ENCODE measurements at regions not wholly inside any gene's neighbourhood (a gene's known extent, or its start where the extent isn't known, plus 50 kb on each side); places are given as distances from the start of the nearest gene placed in this dataset.

GRCh38 chr3:127385540-127385870, 97.7 kb upstream of the PRR20G start:
- ChIA-PET CTCF (no interaction called here), POLR2A (no interaction called here)
- dilution Hi-C loops (cut with MboI; ENCODE audit: extremely low pct_ligation_motif_present, low sequenced_read_pairs) (no loop called here), intact Hi-C loops (cut with micrococcal nuclease) (no loop called here)
- Histone ChIP-seq H2AFZ (ENCODE audit: low read depth, low read length) (no peak overlapping the region), H3K9me3 (replicated peaks; ENCODE audit: control insufficient read depth, insufficient read depth, low read length) (no peaks in the 10 kb centered on the region), H3K4me1 (ENCODE audit: control insufficient read depth, extremely low read depth, insufficient read depth, low read length) (no peaks in the 10 kb centered on the region), H3K9ac (replicated peaks; ENCODE audit: extremely low read depth, insufficient read depth, low read length) (no peak overlapping the region), H3K4me3 (replicated peaks in 1 of 3; ENCODE audit: insufficient read depth in 1 of 3, low read depth in 1 of 3, low read length in 3 of 3) (no peak overlapping the region), H3K4me2 (ENCODE audit: insufficient read depth, low read length) (no peak overlapping the region), H3K9me1 (replicated peaks; ENCODE audit: control insufficient read depth, extremely low read depth, insufficient read depth, low read length) (no peaks in the 10 kb centered on the region), H4K20me1 (replicated peaks; ENCODE audit: control insufficient read depth, extremely low read depth, insufficient read depth, low read length) (no peaks in the 10 kb centered on the region), H3K27me3 (ENCODE audit: control insufficient read depth in 2 of 2, insufficient read depth in 2 of 2, low read length in 2 of 2) (no peaks in the 10 kb centered on the region), H3K27ac (ENCODE audit: insufficient read depth, low read depth, low read length) (no peak overlapping the region), H3K79me2 (ENCODE audit: control insufficient read depth, insufficient read depth, low read length) (no peaks in the 10 kb centered on the region), H3K36me3 (ENCODE audit: control insufficient read depth in 2 of 2, extremely low read depth in 1 of 2, insufficient read depth in 2 of 2, low read length in 2 of 2) (no peaks in the 10 kb centered on the region)
- TF ChIP-seq FOS (IDR thresholded peaks at IDR 0.05; ENCODE audit: borderline replicate concordance, insufficient read depth, low read length) (no peak), EZH2 (IDR thresholded peaks at IDR 0.05; ENCODE audit: borderline replicate concordance, low read depth, low read length, severe bottlenecking) (no peak), POLR2AphosphoS5 (IDR thresholded peaks at IDR 0.05; ENCODE audit: insufficient read depth, low read depth, low read length) (no peak), JUN (IDR thresholded peaks at IDR 0.05; ENCODE audit: borderline replicate concordance, insufficient read depth, insufficient read length, low read depth) (no peak), MYC (IDR thresholded peaks at IDR 0.05; ENCODE audit: low read depth, low read length) (no peak), CTCF (IDR thresholded peaks at IDR 0.05; ENCODE audit: extremely low read depth in 1 of 2, insufficient read depth in 1 of 2, low read depth in 1 of 2, low read length in 2 of 2) (no peak), POLR2A (IDR thresholded peaks at IDR 0.05; ENCODE audit: low read depth, low read length) (no peak), GATA2 (IDR thresholded peaks at IDR 0.05; ENCODE audit: insufficient read depth, insufficient read length, low read depth, low read length) (no peak)
- TF ChIP-seq, protein P1, sequence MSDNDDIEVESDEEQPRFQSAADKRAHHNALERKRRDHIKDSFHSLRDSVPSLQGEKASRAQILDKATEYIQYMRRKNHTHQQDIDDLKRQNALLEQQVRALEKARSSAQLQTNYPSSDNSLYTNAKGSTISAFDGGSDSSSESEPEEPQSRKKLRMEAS (IDR thresholded peaks at IDR 0.05; ENCODE audit: insufficient read depth, insufficient read length) = no peak
- no TSS peak for BruUV-seq (replicated peaks)
- DNase-seq (ENCODE audit: low read depth, low spot score) (no peak), FAIRE-seq (no peak)

Measured in endothelial cell of umbilical vein (primary cell).